VCaP (cell line): ENCODE measurements at regions not wholly inside any gene's neighbourhood (a gene's known extent, or its start where the extent isn't known, plus 50 kb on each side); places are given as distances from the start of the nearest gene placed in this dataset.
"Not testable (repeated sequence)": the region's sequence is repeated elsewhere in the genome, so short reads cannot be mapped to it uniquely, and the experiment has no call there.

Experiments
- H3K27ac ChIP-seq: fragments of 450-650 bp; 2 replicates; pipeline ENCODE4 v1.5.1; 2017
- CTCF ChIP-seq: fragments of 450-650 bp; conservative IDR thresholded peaks from 2 replicates; pipeline ENCODE4 v1.5.1; 2017; ENCODE audit warnings: mild to moderate bottlenecking, moderate library complexity

GRCh38 chrX:74009041-74009440 is 156.5 kb upstream of the XIST start:
- TF ChIP-seq CTCF, result no peak

GRCh38 chrX:73992019-73992418 is 139.5 kb upstream of the XIST start:
- no peak overlapping the region for H3K27ac ChIP-seq
- TF ChIP-seq CTCF, result no peak

More at GRCh38 chrX:74009041-74009440, 156.5 kb upstream of the XIST start:
- H3K27ac ChIP-seq, result no peak overlapping the region

- TF ChIP-seq CTCF, result no peak
- H3K27ac ChIP-seq, result no peak overlapping the region
Observed at GRCh38 chrX:73987166-73987565, 134.7 kb upstream of the XIST start.

GRCh38 chrX:73979551-73980131 is 127.1 kb upstream of the XIST start:
- no peak for TF ChIP-seq CTCF

GRCh38 chrX:73977542-73978169 is 125.1 kb upstream of the XIST start:
- TF ChIP-seq CTCF, result no peak
- no peak overlapping the region for H3K27ac ChIP-seq

More at GRCh38 chrX:73979551-73980131, 127.1 kb upstream of the XIST start:
- no peak overlapping the region for H3K27ac ChIP-seq

- not testable (repeated sequence) for H3K27ac ChIP-seq
Observed at GRCh38 chrX:73967461-73967860, 114.9 kb upstream of the XIST start.

- TF ChIP-seq CTCF, result no peak
- H3K27ac ChIP-seq, result no peak overlapping the region
Observed at GRCh38 chrX:73965833-73966232, 113.3 kb upstream of the XIST start.

- no peak for TF ChIP-seq CTCF
- no peak overlapping the region for H3K27ac ChIP-seq
Observed at GRCh38 chrX:73964579-73964978, 112.1 kb upstream of the XIST start.
